NCI-H1092 treated with DMSO at 0.1 percent for 48 hours (cell line): ENCODE measurements at regions not wholly inside any gene's neighbourhood (a gene's known extent, or its start where the extent isn't known, plus 50 kb on each side); places are given as distances from the start of the nearest gene placed in this dataset.
"Not testable (repeated sequence)": the region's sequence is repeated elsewhere in the genome, so short reads cannot be mapped to it uniquely, and the experiment has no call there.

Experiments used
- DNase-seq: peaks from one replicate; lab custom pipeline; 2025; lab: John Stamatoyannopoulos, UW

DNA sequence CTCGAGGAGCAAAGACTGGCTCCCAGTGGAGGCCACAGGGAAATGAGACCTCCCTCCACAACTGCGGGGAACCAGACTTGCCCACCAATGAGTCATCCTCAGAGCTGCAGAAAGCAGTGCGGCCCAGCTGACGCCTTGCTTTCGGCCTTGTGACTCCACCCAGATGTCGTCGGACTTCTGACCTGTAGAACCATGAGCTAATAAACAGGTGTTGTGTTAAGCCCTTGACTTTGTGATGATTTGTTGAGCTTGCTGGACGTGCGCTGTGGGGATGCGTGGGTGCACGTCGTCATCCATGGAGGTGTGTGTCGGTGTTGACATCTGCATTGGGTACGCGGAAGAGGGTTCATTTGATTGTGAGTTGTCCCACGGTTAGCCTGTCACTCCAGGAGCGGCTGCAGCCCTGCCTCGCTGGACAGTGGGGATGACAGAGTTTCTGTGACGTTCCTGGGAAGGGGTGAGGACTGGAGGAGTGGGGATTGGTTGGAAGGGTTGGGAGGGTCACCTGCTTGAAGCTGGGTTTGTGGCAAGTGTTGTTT, 154.1 kb downstream of the SH3BP4 start:
- DNase-seq: no peak

DNA sequence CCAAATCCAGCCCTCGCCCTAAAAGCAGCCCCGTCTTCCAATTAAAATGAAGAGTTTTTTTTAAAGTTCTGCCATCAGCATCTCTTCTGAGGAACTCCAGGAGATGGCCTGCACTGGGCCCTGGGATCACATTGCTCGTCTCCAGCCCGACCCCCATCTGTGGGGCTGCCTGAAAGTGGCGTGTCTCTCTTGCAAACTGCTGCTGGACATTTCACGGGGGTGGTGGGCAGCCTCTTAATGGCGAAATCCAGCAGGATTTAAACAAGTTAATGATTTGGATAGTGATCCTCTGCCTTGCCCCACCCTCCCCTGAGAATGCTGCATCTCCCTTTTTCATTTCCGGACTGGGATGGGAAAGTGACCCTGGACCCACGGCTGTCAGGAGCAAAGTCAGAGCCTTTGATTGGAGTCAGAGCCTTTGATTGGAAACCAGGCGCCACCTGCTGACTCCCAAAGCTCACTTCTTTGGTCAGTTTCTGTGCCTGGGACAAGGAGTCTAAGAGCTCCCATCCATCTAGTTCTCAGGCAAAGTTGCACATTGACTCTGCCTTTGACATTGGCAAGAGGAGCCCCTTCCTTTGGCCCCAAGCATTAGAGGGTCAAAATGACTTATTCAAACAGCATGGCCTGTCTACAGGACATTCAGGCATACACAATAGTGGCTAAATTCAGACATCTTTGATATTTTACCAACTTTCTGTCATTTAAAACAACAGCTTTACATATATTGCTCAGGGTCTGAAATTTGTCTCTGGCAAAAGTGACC, 155.2 kb downstream of the SH3BP4 start:
- peak; percentile 22 for DNase-seq

DNA sequence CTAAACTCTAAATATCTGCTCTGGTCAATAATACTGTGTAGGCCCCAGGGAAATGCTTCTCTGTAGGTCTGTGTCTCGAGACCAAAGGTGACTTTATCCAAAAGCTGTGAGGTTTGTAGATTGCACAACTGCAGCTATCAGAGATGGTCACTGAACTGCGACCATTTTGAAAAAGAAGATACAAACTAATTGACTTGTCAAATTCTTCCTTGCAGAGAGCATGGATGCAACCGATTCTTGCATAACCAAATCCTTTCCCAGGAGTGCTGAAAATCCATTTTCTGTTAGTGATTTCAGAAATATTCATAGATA, 155.8 kb downstream of the SH3BP4 start:
- no peak for DNase-seq

DNA sequence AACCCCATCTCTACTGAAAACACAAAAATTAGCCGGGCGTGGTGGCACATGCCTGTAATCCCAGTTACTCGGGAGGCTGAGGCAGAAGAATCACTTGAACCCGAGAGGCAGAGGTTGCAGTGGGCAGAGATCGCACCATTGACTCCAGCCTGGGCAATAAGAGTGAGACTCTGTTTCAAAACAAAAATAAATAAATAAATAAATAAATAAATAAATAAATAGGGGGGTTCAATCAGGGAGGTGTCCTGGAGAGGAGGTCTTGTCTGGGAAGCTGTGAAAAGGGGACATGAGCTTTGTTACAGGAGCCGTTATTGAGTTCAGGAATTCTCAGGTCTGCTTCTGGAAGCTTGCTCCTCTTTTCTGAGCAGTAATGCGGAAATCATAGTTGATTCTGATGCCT, 157.7 kb downstream of the SH3BP4 start:
- DNase-seq: not testable (repeated sequence)

DNA sequence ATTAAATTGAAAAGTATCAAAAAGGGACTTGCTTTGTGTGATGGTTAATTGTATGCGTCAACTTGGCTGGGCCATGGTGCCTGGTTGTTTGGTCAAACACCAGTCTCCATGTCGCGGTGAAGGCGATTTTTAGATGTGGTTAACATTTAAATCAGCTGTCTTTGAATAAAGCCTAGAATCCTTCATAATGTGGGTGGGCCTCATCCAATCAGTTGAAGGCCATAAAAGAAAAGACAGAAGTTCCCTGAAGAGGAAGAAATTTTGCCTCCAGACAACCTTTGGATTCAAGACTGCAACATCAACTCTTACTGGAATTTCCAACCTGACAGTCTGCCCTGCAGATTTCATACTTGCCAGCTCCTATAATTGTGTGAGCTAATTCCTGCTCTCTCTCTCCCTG, 160.5 kb downstream of the SH3BP4 start:
- DNase-seq: no peak

DNA sequence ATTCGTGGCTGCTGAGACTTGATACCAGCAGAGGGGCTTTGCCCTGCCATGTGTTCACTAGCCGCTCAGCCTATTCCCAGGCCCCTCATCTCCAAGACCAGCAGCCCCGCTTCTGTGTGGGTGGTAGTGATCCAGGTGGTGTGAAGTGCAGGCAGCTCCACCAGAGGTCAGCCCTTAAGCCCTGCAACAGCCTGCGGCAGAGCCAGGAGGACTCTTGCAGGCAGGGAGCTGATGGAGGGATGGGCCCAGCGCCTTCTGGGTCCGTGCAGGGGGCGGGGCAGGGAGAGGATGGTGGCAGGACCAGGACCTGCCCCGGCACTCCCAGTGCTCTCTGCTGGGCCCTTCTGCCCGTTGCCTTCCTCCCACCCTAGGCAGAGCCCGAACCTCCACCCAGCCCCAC, 162.0 kb downstream of the SH3BP4 start:
- DNase-seq: no peak

DNA sequence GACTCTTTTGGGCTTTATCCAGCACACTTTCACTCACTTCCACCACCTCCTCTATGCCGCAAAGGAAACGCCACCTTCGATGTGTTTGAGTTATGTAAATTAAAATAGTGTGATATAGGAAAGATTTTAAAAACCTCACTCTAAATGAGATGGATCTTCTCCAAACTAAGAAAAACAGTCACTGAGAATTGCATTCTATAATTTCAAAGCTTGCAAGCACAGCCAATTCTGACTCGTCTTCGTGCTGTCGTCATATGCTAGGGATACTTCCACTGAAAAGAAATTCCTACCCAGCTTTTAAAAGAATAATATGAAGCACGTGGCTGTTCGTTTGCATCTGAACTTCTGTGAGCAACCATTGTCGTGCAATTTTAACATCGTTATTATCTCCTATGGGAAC, 162.5 kb downstream of the SH3BP4 start:
- DNase-seq: no peak

DNA sequence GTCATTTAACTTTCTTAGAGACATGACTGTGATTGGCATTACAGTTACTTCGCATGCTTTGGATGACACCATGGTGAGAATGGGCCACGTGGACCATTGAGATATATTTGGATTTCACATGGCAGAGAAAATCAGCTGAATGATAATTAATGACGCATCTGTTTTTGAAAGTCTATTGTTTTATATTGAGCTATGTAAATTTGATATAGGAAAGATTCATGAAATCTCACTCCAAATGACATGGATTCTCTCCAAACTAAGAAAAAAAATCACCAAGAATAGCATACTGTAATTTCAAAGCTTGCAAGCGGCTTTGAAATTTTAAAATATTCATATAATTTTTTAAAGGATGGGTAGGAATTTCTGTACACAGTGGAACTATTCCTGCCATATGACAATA, 163.7 kb downstream of the SH3BP4 start:
- DNase-seq: no peak

DNA sequence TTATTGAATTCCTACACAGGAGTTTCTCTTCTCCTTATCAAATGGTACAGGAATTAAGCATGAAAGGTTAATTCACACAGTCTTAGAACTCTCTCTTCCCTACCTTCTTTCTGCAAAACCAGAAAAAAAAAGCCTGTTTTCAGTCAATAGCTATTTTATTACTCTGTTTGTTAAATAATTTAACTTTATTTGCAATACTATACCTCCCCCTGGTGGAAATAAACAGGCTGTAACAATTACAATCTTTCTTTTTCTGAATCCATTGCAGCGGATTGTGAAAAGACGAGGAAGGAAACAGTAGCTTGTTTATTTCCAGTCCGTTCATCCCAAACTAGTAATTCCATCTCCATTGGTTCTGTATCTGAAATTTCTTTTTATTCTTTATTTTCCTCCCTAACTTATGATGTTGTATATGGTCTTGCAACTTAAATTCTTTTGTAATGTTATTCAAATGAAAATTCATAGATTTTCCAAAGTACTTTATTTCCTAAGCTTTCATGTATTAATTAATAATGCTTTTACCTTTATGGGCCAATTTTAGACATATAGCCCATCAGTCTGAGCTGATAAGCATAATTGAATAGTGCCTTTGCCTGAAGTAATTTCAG, 165.2 kb downstream of the SH3BP4 start:
- DNase-seq: peak; percentile 4

DNA sequence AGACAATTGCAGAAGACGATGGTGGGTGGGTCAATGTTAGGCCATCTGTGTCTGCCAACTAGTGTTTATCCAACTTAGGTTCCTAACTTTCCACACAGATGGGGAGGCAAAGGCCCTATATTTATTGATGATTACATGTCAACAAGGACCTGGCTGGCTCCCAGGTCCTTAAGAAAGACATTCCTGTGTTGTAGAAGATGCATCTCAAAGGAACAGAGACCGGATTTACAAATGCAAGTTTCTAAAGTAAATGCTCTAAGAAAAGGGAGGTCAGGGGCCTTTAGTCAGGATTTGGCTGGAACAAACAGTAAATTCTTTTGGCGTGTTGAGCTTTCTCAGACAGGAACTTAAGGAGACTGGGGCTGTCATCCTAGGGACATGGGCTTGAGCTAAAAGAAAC, 175.0 kb downstream of the SH3BP4 start:
- no peak for DNase-seq

DNA sequence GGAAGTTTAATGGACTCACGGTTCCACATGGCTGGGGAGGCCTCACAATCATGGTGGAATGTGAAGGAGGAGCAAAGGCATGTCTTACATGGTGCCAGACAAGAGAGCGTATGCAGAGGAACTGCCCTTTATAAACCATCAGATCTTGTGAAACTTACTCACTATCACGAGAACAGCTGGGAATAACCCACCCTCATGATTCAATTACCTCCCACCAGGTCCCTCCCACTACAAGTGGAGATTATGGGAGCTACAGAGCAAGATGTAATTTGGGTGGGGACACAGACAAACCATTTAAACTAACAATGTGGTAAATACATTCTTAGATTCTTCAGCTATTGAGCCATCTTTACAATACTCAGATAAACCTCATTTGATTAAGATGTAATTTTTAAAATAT, 176.1 kb downstream of the SH3BP4 start:
- DNase-seq: no peak

DNA sequence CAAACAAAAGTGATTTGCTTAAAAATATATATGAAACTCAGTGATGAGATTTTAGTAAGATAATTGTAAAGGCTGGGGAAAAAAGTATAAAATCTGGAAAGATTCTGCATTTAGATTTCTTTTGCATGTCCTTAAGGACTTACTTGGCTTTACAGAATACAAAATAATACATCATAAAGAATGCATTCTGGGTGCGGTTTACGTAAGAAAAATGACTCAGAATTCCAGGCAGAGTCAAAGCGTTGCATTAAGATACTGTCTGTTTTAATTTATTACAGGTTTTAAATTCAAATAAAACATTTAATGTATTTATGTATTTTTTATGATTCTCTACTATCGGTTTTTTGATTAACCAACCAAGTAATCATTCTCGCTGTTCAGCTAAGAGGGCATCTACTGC, 178.0 kb downstream of the SH3BP4 start:
- no peak for DNase-seq

DNA sequence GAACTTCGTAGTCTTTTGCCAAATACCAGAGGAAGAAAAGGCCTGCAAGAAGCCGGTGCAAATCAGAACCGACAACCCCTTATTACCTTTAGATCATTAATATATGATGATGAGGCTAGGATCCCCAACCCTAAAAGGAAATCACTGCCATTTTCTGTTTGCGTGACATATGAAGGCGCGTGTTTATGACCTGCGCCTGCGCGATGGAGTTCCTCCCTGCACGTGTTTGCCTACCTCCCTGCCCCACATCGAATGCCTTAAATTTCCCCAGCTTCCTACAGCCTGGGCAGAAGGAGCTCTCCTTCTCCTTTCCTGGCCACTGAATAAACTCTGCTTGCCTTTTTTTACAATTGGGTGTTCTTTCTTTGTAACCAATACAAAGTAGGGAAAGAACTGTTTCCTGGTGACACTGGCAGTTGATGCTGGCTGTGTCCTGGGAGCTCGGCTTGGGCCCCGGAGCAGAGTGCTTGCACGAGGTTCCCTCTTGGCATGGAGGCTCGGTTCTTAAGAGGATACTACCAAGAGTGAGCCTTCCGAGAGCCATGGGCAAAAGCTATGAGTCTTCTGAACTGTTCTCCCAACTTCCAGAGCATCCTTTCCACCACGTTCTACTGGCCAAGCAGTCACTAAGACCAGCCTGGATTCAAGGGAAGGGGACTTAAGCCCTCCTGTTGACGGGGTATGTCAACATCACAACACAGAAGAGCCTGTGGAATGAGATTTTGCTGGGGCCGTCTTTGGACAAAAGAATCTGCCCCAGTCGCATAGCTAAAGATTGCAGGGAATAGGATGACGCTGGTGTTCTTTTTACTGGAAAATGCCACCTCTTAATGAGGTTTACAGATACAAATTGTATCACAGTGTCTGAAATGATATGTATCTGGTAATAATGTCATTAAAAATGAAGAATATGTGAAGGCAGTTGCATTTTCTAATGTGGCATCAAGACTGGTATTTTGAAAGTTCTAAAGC, 179.8 kb downstream of the SH3BP4 start:
- DNase-seq: no peak

DNA sequence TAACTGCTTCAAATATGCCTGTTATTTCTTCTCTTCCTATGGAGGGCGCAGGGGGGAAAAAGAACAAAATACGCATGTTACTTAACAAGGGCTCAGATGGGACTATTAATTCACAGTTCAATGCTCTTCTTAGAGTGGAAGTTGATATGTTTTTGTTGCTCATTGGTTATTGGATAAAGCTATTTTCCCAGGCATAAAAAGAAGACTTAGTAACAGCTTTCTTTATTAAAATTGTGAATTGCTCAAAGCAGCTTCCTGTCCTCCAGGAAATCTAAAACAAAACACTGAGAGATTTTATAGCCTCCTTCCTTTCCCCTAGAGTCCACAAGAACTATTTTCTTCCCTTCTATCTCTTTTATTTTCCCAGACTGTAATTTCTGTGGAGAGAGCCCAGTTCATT, 180.8 kb downstream of the SH3BP4 start:
- no peak for DNase-seq

DNA sequence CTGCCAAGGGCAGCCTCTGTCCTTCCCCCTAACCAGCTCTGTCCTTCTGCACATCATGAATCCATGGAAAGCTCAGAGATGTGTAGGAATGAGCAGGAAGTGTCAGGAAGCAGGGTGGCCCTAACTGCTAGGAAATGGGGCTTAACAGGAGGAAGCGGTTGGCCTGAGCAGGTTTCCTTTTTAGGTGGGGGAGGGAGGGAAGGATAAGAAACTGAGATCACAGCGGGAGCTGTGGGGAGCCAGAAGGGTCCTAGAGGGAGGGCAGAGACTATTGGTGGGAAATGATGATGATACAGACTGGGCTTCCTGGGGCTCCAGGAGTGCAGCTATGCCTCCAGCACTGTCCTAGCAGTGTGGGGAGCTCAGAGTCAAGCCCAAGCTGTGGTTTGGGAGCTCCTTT, 182.0 kb downstream of the SH3BP4 start:
- no peak for DNase-seq

DNA sequence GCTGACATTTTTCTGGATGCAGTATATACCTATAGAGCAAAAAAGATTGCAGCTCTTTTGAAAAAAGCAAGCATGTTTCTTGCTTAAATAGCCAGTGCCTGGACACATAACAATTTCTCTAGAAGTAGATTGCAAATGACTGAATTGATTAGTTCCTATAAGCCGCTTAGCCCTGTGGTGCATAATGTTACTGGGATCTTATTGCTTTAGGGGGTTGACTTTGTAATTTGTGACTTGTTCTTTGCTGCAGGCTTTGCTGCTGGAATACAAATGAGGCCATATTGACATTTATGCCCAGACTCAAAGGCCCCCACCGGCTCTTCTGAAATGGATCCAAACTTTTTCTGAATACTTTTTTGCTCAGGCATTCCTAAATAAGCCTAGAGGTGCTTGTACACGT, 182.6 kb downstream of the SH3BP4 start:
- DNase-seq: no peak

DNA sequence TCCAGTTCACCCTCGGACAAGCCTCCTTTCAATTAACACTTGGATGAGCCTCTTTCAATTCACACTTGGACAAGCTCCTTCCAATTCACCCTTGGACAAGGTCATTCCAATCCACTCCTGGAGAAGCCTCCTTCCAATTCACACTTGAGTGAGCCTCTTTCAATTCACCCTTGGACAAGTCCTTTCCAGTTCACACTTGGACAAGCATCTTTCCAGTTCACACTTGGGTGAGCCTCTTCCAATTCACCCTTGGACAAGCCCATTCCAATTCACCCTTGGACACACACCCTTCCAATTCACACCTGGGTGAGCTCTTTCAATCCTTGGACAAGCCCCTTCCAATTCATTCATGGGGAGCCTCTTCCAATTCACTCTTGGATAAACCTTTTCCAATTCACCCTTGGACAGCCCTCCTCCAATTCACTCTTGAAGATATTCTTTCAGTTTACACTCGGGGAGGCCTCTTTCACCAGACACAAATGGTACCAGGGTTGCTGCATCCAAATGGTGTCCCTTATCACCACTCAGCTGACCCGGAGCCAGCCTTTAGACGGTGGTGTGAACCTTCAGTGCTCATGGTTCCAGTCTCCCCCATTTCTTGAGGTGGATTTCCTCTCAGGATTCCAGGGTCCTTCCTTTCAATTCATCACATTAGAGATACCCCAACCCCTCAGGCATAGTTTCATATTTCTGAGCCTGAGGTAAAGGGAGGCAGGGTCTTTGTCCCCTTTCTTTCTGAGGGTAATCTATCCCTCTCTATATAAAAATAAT, 183.6 kb downstream of the SH3BP4 start:
- DNase-seq: no peak

DNA sequence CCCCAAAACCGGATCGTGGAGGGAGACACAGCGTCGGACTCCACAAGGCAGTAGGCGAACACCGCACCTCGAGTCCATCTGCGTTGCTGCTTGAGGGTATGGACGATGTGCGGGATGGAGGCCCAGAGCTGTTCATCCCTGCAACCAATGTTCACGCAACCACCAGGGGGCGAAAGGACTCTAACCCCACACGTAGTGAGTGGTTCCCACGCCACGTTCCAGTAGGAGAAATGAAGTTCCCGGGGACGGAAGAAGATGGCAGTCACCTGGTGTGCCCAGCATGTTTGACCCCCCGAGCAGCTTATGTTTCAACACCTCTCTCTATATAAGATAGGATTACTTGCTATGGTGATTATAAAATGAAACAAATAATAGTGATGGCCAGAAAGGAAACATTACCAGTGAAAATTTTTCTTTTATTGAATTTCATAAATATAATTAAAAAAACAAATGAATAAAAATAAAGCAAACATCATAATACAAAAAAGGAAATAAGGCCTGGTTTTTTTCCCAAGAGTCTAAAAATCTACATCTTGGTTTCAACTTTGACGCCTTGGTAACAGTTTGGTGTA, 184.3 kb downstream of the SH3BP4 start:
- peak; percentile 48 for DNase-seq

DNA sequence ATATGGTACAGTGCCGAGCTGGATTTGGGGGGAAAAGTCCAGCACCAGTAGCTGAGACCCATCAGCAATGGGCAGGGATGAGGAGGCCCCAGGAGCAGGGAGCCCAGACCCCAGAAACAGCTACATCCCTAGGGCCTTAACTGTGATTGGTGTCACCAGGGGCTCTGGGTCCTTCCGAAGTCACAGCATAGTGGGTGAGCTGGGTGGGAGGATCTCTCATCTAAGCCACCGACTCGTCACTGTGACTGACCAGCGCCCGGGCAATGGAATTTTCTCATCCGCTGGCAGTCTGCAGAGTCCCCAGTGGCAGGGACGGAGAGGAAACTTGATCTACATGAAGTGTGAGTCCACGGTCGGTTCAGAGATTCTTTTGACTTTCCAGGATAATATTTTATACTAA, 186.5 kb downstream of the SH3BP4 start:
- DNase-seq: no peak

DNA sequence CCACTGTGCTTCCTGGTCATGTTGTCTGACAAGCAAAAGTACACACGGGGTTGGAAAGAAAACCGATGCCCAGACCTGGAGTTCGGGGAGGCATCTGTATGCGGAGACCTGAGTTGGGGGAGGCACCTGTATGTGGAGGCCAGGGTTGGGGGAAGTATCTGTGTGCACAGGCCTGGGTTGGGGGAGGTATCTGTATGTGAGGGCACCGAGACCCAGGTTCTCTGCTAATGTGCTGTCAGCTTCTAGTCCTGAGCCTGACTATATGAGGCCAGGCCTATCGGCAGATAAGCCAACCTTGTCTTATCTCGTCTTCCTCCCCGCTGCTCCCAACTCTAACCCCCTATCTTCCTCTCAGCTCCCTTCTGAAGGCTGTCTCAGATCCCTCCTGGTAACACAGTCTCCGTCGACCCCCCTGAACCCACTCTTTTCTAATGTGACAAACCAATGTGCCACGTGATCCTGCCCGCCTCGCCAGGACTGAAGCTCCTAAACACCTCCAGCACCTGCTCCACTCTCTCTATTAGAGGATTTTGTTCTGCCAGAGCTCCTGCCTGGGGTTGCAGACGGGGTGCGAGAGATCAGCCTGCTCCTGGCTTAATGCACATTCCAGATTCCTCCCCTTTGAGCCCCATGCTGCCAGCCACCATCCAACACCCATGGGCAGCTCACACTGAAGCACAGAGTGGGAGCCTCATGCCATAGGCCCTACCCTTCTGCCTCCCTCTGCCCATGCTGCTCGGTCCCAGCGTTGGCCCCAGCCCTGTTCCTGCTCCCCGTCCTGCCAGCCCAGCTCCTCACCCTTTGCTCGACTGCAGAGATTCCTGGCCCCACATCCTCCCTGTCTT, 188.4 kb downstream of the SH3BP4 start:
- no peak for DNase-seq

DNA sequence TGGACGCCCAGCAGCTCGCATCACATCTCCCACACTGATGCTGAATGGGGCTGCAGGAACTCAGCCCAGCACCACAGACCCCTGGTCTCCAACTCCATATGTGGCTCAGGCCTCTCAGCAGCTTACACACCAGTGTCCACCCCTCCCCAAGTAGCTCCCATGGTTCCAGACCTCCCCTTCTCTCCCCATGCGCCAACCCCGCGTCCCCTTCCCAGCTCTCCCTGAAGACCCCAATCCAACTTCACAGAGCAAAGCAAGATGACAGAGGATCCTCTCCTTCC, 188.9 kb downstream of the SH3BP4 start:
- no peak for DNase-seq
